ENCODE measurements at regions not wholly inside any gene's neighbourhood (a gene's known extent, or its start where the extent isn't known, plus 50 kb on each side); places are given as distances from the start of the nearest gene placed in this dataset.

- no peak for DNase-seq (ENCODE audit: low read depth)
Measured at GRCh38 chr15:88315221-88315878, 58.8 kb upstream of the NTRK3 start.

- DNase-seq (ENCODE audit: low read depth): no peak
Measured at GRCh38 chr15:88312941-88313579, 56.5 kb upstream of the NTRK3 start.

GRCh38 chr15:88309363-88309762, 52.8 kb upstream of the NTRK3 start:
- no peak for DNase-seq (ENCODE audit: low read depth)

GRCh38 chr15:88307344-88307743, 50.8 kb upstream of the NTRK3 start:
- no peak for DNase-seq (ENCODE audit: low read depth)
